BLaER1 treated with 17β-estradiol and CSF1 and Interleukin-3, amounts not matched to agents 10 nM and 100 nM (cell line): ENCODE measurements at regions not wholly inside any gene's neighbourhood (a gene's known extent, or its start where the extent isn't known, plus 50 kb on each side); places are given as distances from the start of the nearest gene placed in this dataset.
A peak's percentile ranks its signal among the peaks of the same experiment; 100 is the strongest.
"Not testable (repeated sequence)": the region's sequence is repeated elsewhere in the genome, so short reads cannot be mapped to it uniquely, and the experiment has no call there.

ENCODE experiments used
- H3K27ac ChIP-seq, 11 experiments: shearing (Covaris generic); formaldehyde crosslinking; 2 replicates each; pipeline ENCODE4 v1.8.1; 2022
- H3K27me3 ChIP-seq, 11 experiments: shearing (Covaris generic); formaldehyde crosslinking; 2 replicates each; pipeline ENCODE4 v1.8.1; 2022
- H3K36me3 ChIP-seq, 11 experiments: shearing (Covaris generic); formaldehyde crosslinking; 2 replicates each; pipeline ENCODE4 v1.8.1; 2022
- H3K4me1 ChIP-seq, 10 experiments: shearing (Covaris generic); formaldehyde crosslinking; 2 replicates each; pipeline ENCODE4 v1.8.1; 2022
- H3K4me2 ChIP-seq, 11 experiments: shearing (Covaris generic); formaldehyde crosslinking; 2 replicates each; pipeline ENCODE4 v1.8.1; 2022
- H3K4me3 ChIP-seq, 10 experiments: shearing (Covaris generic); formaldehyde crosslinking; 2 replicates each; pipeline ENCODE4 v1.8.1; 2022
- H3K9ac ChIP-seq, 11 experiments: shearing (Covaris generic); formaldehyde crosslinking; 2 replicates each; pipeline ENCODE4 v1.8.1; 2022
- H3K9me3 ChIP-seq, 11 experiments: shearing (Covaris generic); formaldehyde crosslinking; replicated peaks in 1 of 11; 2 replicates each; pipeline ENCODE4 v1.8.1; 2022
- H4K20me1 ChIP-seq, 11 experiments: shearing (Covaris generic); formaldehyde crosslinking; 2 replicates each; pipeline ENCODE4 v1.8.1; 2022
- Cebpa-rat ChIP-seq, 11 experiments: shearing (Covaris generic); IDR thresholded peaks; 2 replicates each; pipeline ENCODE4 v1.8.1; 2022

DNA sequence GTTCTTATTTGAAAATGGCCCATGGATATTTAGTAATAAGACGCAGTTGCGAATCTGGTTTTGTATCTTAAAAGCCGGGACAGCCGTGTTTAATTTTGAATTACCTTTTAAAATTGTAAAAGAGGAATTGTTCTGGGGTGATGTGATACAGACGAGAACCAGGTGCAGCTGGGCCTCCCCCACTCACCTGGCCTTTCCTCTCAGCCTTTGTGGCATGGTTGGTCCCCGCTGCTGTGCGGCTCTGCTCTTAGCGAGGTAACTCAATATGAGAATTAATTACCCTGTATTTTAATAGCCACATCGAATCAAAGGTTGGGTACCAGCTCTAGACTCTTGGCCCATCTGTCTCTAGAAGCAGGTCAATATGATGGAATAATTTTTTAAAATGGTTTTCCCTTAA lies 56.5 kb upstream of the DACT2 start:
- Histone ChIP-seq H3K9me3 (peaks cover 33 to 38% (median 34%) of the 10 kb centered on the region in 11 experiments), H3K36me3 (no peaks in the 10 kb centered on the region), H3K27ac (no peak overlapping the region), H3K27me3 (no peaks in the 10 kb centered on the region), H3K9ac (no peak overlapping the region), H3K4me2 (no peak overlapping the region), H3K4me1 (no peaks in the 10 kb centered on the region), H3K4me3 (no peak overlapping the region), H4K20me1 (no peaks in the 10 kb centered on the region; a peak in 1 of 22 replicates)
- no peak for TF ChIP-seq Cebpa-rat (IDR thresholded peaks at IDR 0.05)

- H3K27ac ChIP-seq, result no peak overlapping the region
- no peak overlapping the region for H3K4me3 ChIP-seq
- no peak overlapping the region for H3K9ac ChIP-seq
- no peaks in the 10 kb centered on the region; a peak in 1 of 22 replicates for H4K20me1 ChIP-seq
- no peaks in the 10 kb centered on the region for H3K27me3 ChIP-seq
- no peak overlapping the region for H3K4me2 ChIP-seq
- no peaks in the 10 kb centered on the region for H3K4me1 ChIP-seq
- H3K36me3 ChIP-seq, result no peaks in the 10 kb centered on the region
- TF ChIP-seq Cebpa-rat (IDR thresholded peaks at IDR 0.05), result no peak
- peaks cover 38 to 46% (median 42%) of the 10 kb centered on the region in 11 experiments for H3K9me3 ChIP-seq
These were observed 57.4 kb upstream of the DACT2 start for GRCh38 chr6:168376811-168377483.

DNA sequence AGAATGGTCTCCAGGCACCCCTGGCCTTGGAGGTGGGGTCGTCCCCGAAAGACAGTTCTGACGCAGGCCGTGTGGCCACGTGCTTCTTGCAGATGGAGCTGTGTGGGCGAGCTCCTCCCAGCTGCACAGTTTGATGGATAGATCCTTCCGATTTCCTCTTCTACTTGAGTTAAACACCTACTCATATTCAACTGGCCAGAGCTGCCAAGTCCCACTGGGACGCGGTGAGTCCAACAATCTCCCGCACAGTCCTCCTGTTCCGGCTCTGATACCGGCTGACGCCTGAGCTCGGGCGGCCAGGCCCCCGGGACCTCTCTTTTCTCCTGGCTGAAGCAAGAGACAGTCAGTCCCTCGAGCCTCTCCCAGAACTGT lies 57.9 kb upstream of the DACT2 start:
- Histone ChIP-seq H4K20me1 (no peaks in the 10 kb centered on the region; a peak in 1 of 22 replicates), H3K4me3 (no peak overlapping the region), H3K9me3 (peaks cover 38 to 52% (median 44%) of the 10 kb centered on the region in 11 experiments), H3K4me1 (no peaks in the 10 kb centered on the region), H3K27me3 (no peaks in the 10 kb centered on the region), H3K9ac (no peak overlapping the region), H3K36me3 (no peaks in the 10 kb centered on the region), H3K27ac (no peak overlapping the region), H3K4me2 (no peak overlapping the region)
- no peak for TF ChIP-seq Cebpa-rat (IDR thresholded peaks at IDR 0.05)

DNA sequence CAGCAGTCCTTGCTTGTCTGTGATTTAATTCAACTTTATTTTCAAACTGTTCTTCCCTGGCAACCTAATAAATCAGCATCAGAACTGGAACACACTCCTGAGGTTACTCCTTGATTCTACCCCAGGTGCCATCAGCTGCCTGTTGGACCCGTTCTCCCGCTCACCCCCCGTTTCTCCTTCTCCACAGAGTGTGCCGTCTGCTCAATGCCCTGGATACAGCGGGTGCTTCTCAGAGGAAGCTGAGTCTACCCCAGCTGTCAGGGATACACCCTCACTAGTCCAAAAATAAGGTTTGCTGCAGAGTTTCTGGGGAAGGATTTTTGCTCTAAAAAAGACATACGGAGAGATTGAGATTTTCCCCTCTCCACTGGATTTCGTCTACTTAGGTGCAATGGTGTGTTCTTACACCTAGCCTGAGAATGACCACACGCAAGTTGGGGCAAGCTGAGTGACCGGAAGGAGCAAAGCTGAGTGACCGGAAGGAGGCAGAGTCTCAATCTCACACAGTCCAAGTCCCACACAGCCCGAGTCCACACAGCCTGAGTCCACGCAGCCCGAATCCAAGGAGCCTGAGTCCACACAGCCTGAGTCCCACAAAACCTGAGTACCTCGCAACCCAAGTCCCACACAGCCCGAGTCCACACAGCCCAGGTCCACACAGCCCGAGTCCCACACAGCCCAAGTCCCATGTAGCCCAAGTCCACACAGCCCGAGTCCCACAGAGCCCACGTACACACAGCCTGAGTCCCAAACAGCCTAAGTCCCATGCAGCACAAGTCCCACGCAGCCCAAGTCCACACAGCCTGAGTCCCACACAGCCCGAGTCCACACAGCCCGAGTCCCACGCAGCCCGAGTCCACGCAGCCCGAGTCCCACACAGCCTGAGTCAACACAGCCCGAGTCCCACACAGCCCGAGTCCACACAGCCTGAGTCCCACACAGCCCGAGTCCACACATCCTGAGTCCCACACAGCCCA lies 58.6 kb upstream of the DACT2 start:
- Histone ChIP-seq H3K4me2 (no peak overlapping the region), H4K20me1 (no peaks in the 10 kb centered on the region; a peak in 1 of 22 replicates), H3K4me3 (0 out of 20 replicates have a peak overlapping the region, but pooled peaks of 1 of the 10 experiments have one; percentile 11), H3K4me1 (no peaks in the 10 kb centered on the region), H3K27ac (no peak overlapping the region), H3K36me3 (no peaks in the 10 kb centered on the region), H3K9me3 (peaks cover 38 to 58% (median 46%) of the 10 kb centered on the region in 11 experiments), H3K27me3 (no peaks in the 10 kb centered on the region), H3K9ac (no peak overlapping the region)
- TF ChIP-seq Cebpa-rat (IDR thresholded peaks at IDR 0.05), result no peak

GRCh38 chr6:168379579-168379978 lies 60.0 kb upstream of the DACT2 start:
- not testable (repeated sequence) for H3K4me1 ChIP-seq, H3K4me2 ChIP-seq, H3K4me3 ChIP-seq, H3K9ac ChIP-seq, H3K36me3 ChIP-seq, H4K20me1 ChIP-seq, H3K27me3 ChIP-seq, H3K27ac ChIP-seq
- H3K9me3 ChIP-seq, result peaks cover 38 to 67% (median 50%) of the 10 kb centered on the region in 11 experiments

DNA sequence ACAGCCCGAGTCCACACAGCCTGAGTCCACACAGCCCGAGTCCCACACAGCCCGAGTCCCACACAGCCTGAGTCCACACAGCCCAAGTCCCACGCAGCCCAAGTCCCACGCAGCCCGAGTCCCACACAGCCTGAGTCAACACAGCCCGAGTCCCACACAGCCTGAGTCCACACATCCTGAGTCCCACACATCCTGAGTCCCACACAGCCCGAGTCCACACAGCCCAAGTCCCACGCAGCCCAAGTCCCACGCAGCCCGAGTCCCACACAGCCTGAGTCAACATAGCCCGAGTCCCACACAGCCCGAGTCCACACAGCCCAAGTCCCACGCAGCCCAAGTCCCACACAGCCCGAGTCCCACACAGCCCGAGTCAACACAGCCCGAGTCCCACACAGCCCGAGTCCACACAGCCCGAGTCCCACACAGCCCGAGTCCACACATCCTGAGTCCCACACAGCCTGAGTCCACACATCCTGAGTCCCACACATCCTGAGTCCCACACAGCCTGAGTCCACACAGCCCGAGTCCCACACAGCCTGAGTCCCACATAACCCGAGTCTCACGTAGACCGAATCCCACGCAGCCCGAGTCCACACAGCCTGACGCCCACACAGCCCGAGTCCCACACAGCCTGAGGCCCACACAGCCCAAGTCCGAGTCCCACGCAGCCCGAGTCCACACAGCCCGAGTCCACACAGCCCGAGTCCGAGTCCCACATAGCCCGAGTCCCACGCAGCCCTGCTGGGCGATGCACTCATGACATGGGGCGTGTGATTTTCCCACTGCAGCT lies 60.6 kb upstream of the SMOC2 start:
- peaks cover 38 to 67% (median 50%) of the 10 kb centered on the region in 11 experiments for H3K9me3 ChIP-seq

DNA sequence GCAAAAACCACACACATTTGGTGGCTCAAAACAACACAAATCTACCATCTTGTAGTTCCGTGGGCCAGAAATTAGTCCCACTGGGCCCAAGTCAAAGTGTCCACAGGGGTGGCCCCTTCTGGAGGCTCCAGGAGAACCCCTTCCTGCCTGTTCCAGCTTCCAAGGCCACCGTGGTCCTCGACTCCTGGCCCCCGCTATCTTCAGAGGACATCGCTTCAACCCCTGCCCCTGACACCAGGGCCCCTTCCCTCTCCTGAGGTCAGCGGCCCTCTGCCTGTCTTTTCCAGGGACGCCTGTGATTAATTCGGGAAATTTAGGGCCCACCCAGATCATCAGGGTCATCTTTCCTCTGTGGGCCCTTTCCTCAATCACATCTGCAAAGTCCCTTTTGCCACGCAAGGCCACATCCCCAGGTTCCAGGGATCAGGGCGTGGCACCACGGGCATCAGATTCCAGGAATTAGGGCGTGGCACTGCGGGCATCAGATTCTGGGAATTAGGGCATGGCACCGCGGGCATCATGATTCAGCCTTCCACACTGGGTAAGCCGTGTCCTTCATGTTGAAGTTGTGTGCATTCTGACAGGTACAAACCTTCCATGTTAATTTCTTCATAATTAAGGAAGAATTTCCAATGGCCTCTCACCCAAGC lies 59.9 kb upstream of the SMOC2 start:
- peaks cover 38 to 67% (median 50%) of the 10 kb centered on the region in 11 experiments for H3K9me3 ChIP-seq

More for the DNA sequence above, 60.6 kb upstream of the SMOC2 start:
- H3K27me3 ChIP-seq, H4K20me1 ChIP-seq, H3K4me1 ChIP-seq, H3K27ac ChIP-seq, H3K4me3 ChIP-seq, H3K36me3 ChIP-seq, H3K9ac ChIP-seq, H3K4me2 ChIP-seq: not testable (repeated sequence)

GRCh38 chr6:168381726-168382458 lies 59.1 kb upstream of the SMOC2 start:
- Histone ChIP-seq H3K9ac (no peak overlapping the region), H3K9me3 (peaks cover 38 to 67% (median 50%) of the 10 kb centered on the region in 11 experiments), H4K20me1 (0 out of 22 replicates have a peak, but pooled peaks cover 0 to 5% (median 0%) of the 10 kb centered on the region in 11 experiments), H3K27me3 (no peaks in the 10 kb centered on the region), H3K4me2 (no peak overlapping the region), H3K4me3 (no peak overlapping the region), H3K36me3 (no peaks in the 10 kb centered on the region), H3K4me1 (no peaks in the 10 kb centered on the region), H3K27ac (no peak overlapping the region)
- no peak for TF ChIP-seq Cebpa-rat (IDR thresholded peaks at IDR 0.05)

More for the DNA sequence above, 59.9 kb upstream of the SMOC2 start:
- H3K9ac ChIP-seq, result no peak overlapping the region
- no peaks in the 10 kb centered on the region for H3K36me3 ChIP-seq
- H3K4me3 ChIP-seq, result no peak overlapping the region
- H3K27me3 ChIP-seq, result no peaks in the 10 kb centered on the region
- H4K20me1 ChIP-seq, result no peaks in the 10 kb centered on the region
- no peaks in the 10 kb centered on the region for H3K4me1 ChIP-seq
- H3K4me2 ChIP-seq, result no peak overlapping the region
- no peak overlapping the region for H3K27ac ChIP-seq
- TF ChIP-seq Cebpa-rat (IDR thresholded peaks at IDR 0.05), result no peak
